GM23338 (cell line): ENCODE measurements at regions not wholly inside any gene's neighbourhood (a gene's known extent, or its start where the extent isn't known, plus 50 kb on each side); places are given as distances from the start of the nearest gene placed in this dataset.

ENCODE experiments used
- ATAC-seq: fragments of 200-7000 bp; cut with Tn5 transposase; 3 replicates; pipeline ENCODE4 v1.9.1; 2020
- DNase-seq: peaks from one replicate; pipeline ENCODE4 v3.0.0-alpha.2; 2015; ENCODE audit warnings: low spot score
- H2AFZ ChIP-seq: fragments of 200-600 bp; sonication (generic); 2 replicates; pipeline ENCODE4 v1.8.0; 2016; ENCODE audit warnings: antibody characterized with exemption, mild to moderate bottlenecking, moderate library complexity
- H3F3A ChIP-seq: fragments of 200-600 bp; sonication (generic); replicated peaks from 2 replicates; pipeline ENCODE4 v1.8.0; 2017; ENCODE audit warnings: antibody characterized with exemption, mixed run types, low read depth
- H3K27ac ChIP-seq: fragments of 200-600 bp; sonication (generic); 2 replicates; pipeline ENCODE4 v1.6.1; 2016; ENCODE audit warnings: low read depth
- H3K27me3 ChIP-seq: fragments of 200-600 bp; sonication (generic); 2 replicates; pipeline ENCODE4 v1.8.0; 2016; ENCODE audit warnings: mild to moderate bottlenecking, mixed run types, moderate library complexity; ENCODE audit not compliant: insufficient read depth
- H3K36me3 ChIP-seq: fragments of 200-600 bp; sonication (generic); 2 replicates; pipeline ENCODE4 v1.8.0; 2016; ENCODE audit warnings: mild to moderate bottlenecking; ENCODE audit not compliant: insufficient read depth
- H3K4me1 ChIP-seq: fragments of 200-600 bp; sonication (generic); 2 replicates; pipeline ENCODE4 v1.8.0; 2016; ENCODE audit warnings: mild to moderate bottlenecking, moderate library complexity; ENCODE audit not compliant: insufficient read depth
- H3K4me2 ChIP-seq: fragments of 200-600 bp; sonication (generic); 2 replicates; pipeline ENCODE4 v1.7.1; 2017; ENCODE audit warnings: mixed run types
- H3K4me3 ChIP-seq: fragments of 200-600 bp; sonication (generic); 2 replicates; pipeline ENCODE4 v1.6.1; 2016; ENCODE audit warnings: mixed run types
- H3K79me2 ChIP-seq: fragments of 200-600 bp; sonication (generic); replicated peaks from 2 replicates; pipeline ENCODE4 v1.8.0; 2017; ENCODE audit warnings: mild to moderate bottlenecking; ENCODE audit not compliant: insufficient read depth
- H3K9me2 ChIP-seq: fragments of 200-600 bp; sonication (generic); 2 replicates; pipeline ENCODE4 v1.8.0; 2017; ENCODE audit not compliant: insufficient read depth
- H4K20me1 ChIP-seq: fragments of 200-600 bp; sonication (generic); replicated peaks from 2 replicates; pipeline ENCODE4 v1.8.0; 2017; ENCODE audit warnings: mild to moderate bottlenecking; ENCODE audit not compliant: insufficient read depth
- H3K27ac Mint-ChIP-seq: 2 replicates; pipeline ENCODE4 v1.8.0; 2020; ENCODE audit warnings: inconsistent platforms, mild to moderate bottlenecking, moderate library complexity, mixed read lengths
- H3K27me3 Mint-ChIP-seq: 3 replicates; pipeline ENCODE4 v1.8.0; 2022; ENCODE audit warnings: low read depth, mild to moderate bottlenecking, moderate library complexity, mixed read lengths, inconsistent platforms; ENCODE audit not compliant: insufficient read depth, poor library complexity
- H3K36me3 Mint-ChIP-seq: 3 replicates; pipeline ENCODE4 v1.8.0; 2021; ENCODE audit warnings: low read depth, mild to moderate bottlenecking, inconsistent platforms, moderate library complexity, mixed read lengths
- H3K4me1 Mint-ChIP-seq: 3 replicates; pipeline ENCODE4 v1.8.0; 2020; ENCODE audit warnings: mild to moderate bottlenecking, inconsistent platforms, mixed read lengths
- H3K4me3 Mint-ChIP-seq: 3 replicates; pipeline ENCODE4 v1.8.0; 2021; ENCODE audit warnings: moderate library complexity, mild to moderate bottlenecking, inconsistent platforms, mixed read lengths
- H3K9me3 Mint-ChIP-seq: 3 replicates; pipeline ENCODE4 v1.8.0; 2020; ENCODE audit warnings: moderate library complexity, mild to moderate bottlenecking, inconsistent platforms, mixed read lengths
- CREB1 ChIP-seq: fragments of 250-450 bp; sonication (Bioruptor Pico); IDR thresholded peaks from 2 replicates; pipeline ENCODE4 v1.5.0; 2020; ENCODE audit warnings: low read depth, mild to moderate bottlenecking, moderate library complexity
- EZH2 ChIP-seq: fragments of 200-600 bp; sonication (generic); IDR thresholded peaks from one replicate; pipeline ENCODE4 v1.8.0; 2017; ENCODE audit warnings: antibody characterized with exemption, mild to moderate bottlenecking, low read depth; ENCODE audit not compliant: unreplicated experiment
- JUNB ChIP-seq: IDR thresholded peaks from one replicate; pipeline ENCODE4 v1.6.1; 2016; ENCODE audit warnings: antibody characterized with exemption; ENCODE audit not compliant: unreplicated experiment
- POLR2AphosphoS5 ChIP-seq: IDR thresholded peaks from 2 replicates; pipeline ENCODE4 v1.6.1; 2016; ENCODE audit warnings: antibody characterized with exemption, low read depth
- ZNF114 ChIP-seq: fragments of 250-450 bp; sonication (Bioruptor Pico); IDR thresholded peaks from 2 replicates; pipeline ENCODE4 v1.5.0; 2020; ENCODE audit warnings: mild to moderate bottlenecking, moderate library complexity
- ZNF331 ChIP-seq: fragments of 250-450 bp; sonication (Bioruptor Pico); IDR thresholded peaks from 2 replicates; pipeline ENCODE4 v1.5.0; 2020; ENCODE audit warnings: low read depth, mild to moderate bottlenecking, moderate library complexity
- TF ChIP-seq, protein P1 (sequence below): IDR thresholded peaks from one replicate; pipeline ENCODE4 v1.6.1; 2018; ENCODE audit warnings: antibody characterized with exemption; ENCODE audit not compliant: unreplicated experiment
- TF ChIP-seq, protein P2 (sequence below), 2 experiments: fragments of 200-600 bp in 1 of 2; sonication (generic) in 1 of 2; conservative IDR thresholded peaks; 2 replicates each; pipeline versions ENCODE4 v1.5.1 to v1.6.1; 2016 to 2017; ENCODE audit warnings: antibody characterized with exemption in 2 of 2, low read depth in 2 of 2, mild to moderate bottlenecking in 2 of 2, moderate library complexity in 1 of 2
- TF ChIP-seq, protein P3 (sequence below): IDR thresholded peaks from 2 replicates; pipeline ENCODE4 v1.6.1; 2016; ENCODE audit warnings: antibody characterized with exemption
- TF ChIP-seq, protein P4 (sequence below): fragments of 250-450 bp; sonication (Bioruptor Pico); IDR thresholded peaks from 2 replicates; pipeline ENCODE4 v1.5.0; 2020; ENCODE audit warnings: mild to moderate bottlenecking, moderate library complexity

DNA sequence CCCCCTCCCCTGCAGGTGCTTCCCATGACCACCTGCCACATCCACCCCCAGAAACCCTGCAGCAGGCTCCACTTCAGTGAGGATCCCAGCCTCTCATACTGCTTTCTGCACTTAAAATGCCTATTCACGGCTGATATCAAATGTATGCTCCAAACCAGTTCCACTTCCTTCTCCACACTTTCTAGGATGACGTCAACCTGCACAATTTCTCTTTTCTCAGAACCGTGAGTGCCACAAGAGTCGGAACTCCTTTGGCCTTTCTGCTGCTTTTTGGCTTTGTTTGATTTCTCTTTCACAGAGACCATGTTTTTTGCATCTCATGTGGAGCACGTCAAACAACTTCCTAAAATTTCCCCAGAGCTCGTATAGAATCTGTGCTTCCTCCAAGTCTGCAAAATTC lies 378.8 kb upstream of the TNRC6C start (continued):
- TF ChIP-seq, protein P1, sequence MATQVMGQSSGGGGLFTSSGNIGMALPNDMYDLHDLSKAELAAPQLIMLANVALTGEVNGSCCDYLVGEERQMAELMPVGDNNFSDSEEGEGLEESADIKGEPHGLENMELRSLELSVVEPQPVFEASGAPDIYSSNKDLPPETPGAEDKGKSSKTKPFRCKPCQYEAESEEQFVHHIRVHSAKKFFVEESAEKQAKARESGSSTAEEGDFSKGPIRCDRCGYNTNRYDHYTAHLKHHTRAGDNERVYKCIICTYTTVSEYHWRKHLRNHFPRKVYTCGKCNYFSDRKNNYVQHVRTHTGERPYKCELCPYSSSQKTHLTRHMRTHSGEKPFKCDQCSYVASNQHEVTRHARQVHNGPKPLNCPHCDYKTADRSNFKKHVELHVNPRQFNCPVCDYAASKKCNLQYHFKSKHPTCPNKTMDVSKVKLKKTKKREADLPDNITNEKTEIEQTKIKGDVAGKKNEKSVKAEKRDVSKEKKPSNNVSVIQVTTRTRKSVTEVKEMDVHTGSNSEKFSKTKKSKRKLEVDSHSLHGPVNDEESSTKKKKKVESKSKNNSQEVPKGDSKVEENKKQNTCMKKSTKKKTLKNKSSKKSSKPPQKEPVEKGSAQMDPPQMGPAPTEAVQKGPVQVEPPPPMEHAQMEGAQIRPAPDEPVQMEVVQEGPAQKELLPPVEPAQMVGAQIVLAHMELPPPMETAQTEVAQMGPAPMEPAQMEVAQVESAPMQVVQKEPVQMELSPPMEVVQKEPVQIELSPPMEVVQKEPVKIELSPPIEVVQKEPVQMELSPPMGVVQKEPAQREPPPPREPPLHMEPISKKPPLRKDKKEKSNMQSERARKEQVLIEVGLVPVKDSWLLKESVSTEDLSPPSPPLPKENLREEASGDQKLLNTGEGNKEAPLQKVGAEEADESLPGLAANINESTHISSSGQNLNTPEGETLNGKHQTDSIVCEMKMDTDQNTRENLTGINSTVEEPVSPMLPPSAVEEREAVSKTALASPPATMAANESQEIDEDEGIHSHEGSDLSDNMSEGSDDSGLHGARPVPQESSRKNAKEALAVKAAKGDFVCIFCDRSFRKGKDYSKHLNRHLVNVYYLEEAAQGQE: no peak
- TF ChIP-seq JUNB (no peak), ZNF114 (no peak)
- TF ChIP-seq, protein P2, sequence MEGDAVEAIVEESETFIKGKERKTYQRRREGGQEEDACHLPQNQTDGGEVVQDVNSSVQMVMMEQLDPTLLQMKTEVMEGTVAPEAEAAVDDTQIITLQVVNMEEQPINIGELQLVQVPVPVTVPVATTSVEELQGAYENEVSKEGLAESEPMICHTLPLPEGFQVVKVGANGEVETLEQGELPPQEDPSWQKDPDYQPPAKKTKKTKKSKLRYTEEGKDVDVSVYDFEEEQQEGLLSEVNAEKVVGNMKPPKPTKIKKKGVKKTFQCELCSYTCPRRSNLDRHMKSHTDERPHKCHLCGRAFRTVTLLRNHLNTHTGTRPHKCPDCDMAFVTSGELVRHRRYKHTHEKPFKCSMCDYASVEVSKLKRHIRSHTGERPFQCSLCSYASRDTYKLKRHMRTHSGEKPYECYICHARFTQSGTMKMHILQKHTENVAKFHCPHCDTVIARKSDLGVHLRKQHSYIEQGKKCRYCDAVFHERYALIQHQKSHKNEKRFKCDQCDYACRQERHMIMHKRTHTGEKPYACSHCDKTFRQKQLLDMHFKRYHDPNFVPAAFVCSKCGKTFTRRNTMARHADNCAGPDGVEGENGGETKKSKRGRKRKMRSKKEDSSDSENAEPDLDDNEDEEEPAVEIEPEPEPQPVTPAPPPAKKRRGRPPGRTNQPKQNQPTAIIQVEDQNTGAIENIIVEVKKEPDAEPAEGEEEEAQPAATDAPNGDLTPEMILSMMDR (conservative IDR thresholded peaks at IDR 0.05; ENCODE audit: low read depth in 2 of 2): no peak
- TF ChIP-seq, protein P3, sequence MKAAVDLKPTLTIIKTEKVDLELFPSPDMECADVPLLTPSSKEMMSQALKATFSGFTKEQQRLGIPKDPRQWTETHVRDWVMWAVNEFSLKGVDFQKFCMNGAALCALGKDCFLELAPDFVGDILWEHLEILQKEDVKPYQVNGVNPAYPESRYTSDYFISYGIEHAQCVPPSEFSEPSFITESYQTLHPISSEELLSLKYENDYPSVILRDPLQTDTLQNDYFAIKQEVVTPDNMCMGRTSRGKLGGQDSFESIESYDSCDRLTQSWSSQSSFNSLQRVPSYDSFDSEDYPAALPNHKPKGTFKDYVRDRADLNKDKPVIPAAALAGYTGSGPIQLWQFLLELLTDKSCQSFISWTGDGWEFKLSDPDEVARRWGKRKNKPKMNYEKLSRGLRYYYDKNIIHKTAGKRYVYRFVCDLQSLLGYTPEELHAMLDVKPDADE: no peak

DNA sequence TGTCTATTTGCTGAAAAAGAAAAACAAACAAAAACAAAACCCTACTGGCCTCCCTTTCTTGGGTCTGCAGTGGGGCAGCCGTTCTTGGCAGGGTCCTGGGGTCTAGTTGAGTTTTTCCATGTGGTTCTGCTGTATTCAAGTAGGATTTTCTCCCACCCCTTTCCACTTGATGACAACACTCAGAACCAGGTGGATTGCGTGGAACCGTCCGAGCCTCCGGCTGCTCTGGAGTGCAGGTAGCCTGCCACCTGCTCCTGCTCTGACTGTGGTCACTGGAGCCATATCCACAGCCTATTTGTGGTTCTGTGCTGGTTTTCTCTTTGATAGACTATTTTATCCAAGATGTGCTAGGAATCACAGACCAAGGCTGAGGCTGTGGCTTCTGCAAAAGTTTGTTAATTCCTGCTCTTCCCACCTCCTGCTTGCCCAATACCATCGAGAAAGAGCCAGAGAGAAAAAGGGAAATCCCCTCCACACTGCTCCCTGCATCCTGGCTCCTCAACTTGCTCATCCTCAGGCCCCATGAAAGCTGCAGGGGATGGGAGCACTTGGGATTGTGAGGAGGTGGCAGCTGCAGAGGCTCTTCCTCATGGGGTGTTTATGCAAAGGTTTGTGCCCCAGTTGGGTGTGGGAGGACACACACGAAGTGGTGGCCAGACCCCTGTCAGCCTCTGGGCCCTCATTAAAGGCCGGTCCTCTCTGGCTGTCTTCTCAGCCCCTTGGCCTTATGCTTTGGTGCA lies 377.8 kb upstream of the TNRC6C start:
- DNase-seq (no peak), ATAC-seq (no peak)
- Histone ChIP-seq H3K4me1 (no peaks in the 10 kb centered on the region), H3K27me3 (no peaks in the 10 kb centered on the region), H4K20me1 (no peaks in the 10 kb centered on the region), H3K4me3 (no peak overlapping the region), H3K4me2 (no peak overlapping the region), H3K27ac (no peak overlapping the region), H3K9me2 (no peaks in the 10 kb centered on the region; the same call in 1 of the 2 replicates), H3K79me2 (no peaks in the 10 kb centered on the region), H3F3A (no peaks in the 10 kb centered on the region), H3K36me3 (no peaks in the 10 kb centered on the region), H2AFZ (no peak overlapping the region)
- peaks cover 6% of the 10 kb centered on the region; the same call in 1 of the 3 replicates for H3K9me3 Mint-ChIP-seq
- no peaks in the 10 kb centered on the region for H3K36me3 Mint-ChIP-seq
- H3K4me3 Mint-ChIP-seq: no peak overlapping the region
- peaks cover 2% of the 10 kb centered on the region for H3K27me3 Mint-ChIP-seq
- no peaks in the 10 kb centered on the region for H3K4me1 Mint-ChIP-seq
- H3K27ac Mint-ChIP-seq: no peak overlapping the region
- TF ChIP-seq ZNF331 (CRISPR knock-in tag) (no peak), ZNF114 (no peak), CREB1 (CRISPR knock-in tag) (no peak), EZH2 (no peak), JUNB (no peak), POLR2AphosphoS5 (no peak)
- TF ChIP-seq, protein P3: no peak
- TF ChIP-seq, protein P4, sequence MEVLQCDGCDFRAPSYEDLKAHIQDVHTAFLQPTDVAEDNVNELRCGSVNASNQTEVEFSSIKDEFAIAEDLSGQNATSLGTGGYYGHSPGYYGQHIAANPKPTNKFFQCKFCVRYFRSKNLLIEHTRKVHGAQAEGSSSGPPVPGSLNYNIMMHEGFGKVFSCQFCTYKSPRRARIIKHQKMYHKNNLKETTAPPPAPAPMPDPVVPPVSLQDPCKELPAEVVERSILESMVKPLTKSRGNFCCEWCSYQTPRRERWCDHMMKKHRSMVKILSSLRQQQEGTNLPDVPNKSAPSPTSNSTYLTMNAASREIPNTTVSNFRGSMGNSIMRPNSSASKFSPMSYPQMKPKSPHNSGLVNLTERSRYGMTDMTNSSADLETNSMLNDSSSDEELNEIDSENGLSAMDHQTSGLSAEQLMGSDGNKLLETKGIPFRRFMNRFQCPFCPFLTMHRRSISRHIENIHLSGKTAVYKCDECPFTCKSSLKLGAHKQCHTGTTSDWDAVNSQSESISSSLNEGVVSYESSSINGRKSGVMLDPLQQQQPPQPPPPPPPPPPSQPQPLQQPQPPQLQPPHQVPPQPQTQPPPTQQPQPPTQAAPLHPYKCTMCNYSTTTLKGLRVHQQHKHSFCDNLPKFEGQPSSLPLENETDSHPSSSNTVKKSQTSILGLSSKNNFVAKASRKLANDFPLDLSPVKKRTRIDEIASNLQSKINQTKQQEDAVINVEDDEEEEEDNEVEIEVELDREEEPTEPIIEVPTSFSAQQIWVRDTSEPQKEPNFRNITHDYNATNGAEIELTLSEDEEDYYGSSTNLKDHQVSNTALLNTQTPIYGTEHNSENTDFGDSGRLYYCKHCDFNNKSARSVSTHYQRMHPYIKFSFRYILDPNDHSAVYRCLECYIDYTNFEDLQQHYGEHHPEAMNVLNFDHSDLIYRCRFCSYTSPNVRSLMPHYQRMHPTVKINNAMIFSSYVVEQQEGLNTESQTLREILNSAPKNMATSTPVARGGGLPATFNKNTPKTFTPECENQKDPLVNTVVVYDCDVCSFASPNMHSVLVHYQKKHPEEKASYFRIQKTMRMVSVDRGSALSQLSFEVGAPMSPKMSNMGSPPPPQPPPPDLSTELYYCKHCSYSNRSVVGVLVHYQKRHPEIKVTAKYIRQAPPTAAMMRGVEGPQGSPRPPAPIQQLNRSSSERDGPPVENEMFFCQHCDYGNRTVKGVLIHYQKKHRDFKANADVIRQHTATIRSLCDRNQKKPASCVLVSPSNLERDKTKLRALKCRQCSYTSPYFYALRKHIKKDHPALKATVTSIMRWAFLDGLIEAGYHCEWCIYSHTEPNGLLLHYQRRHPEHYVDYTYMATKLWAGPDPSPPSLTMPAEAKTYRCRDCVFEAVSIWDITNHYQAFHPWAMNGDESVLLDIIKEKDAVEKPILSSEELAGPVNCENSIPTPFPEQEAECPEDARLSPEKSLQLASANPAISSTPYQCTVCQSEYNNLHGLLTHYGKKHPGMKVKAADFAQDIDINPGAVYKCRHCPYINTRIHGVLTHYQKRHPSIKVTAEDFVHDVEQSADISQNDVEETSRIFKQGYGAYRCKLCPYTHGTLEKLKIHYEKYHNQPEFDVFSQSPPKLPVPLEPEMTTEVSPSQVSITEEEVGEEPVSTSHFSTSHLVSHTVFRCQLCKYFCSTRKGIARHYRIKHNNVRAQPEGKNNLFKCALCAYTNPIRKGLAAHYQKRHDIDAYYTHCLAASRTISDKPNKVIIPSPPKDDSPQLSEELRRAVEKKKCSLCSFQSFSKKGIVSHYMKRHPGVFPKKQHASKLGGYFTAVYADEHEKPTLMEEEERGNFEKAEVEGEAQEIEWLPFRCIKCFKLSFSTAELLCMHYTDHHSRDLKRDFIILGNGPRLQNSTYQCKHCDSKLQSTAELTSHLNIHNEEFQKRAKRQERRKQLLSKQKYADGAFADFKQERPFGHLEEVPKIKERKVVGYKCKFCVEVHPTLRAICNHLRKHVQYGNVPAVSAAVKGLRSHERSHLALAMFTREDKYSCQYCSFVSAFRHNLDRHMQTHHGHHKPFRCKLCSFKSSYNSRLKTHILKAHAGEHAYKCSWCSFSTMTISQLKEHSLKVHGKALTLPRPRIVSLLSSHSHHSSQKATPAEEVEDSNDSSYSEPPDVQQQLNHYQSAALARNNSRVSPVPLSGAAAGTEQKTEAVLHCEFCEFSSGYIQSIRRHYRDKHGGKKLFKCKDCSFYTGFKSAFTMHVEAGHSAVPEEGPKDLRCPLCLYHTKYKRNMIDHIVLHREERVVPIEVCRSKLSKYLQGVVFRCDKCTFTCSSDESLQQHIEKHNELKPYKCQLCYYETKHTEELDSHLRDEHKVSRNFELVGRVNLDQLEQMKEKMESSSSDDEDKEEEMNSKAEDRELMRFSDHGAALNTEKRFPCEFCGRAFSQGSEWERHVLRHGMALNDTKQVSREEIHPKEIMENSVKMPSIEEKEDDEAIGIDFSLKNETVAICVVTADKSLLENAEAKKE: no peak
